Astrocyte (in vitro differentiated cells and primary cell): ENCODE measurements at regions not wholly inside any gene's neighbourhood (a gene's known extent, or its start where the extent isn't known, plus 50 kb on each side); places are given as distances from the start of the nearest gene placed in this dataset.

Experiments
- DNase-seq: peaks from one replicate; pipeline ENCODE4 v3.0.0-alpha.2; 2010; ENCODE audit warnings: low read depth
- FAIRE-seq: peaks from 2 replicates; lab custom pipeline; 2011; peaks lifted over from hg19 to GRCh38; lab: Jason Lieb, UNC
- H2AFZ ChIP-seq: 2 replicates; pipeline ENCODE4 v1.6.0; 2012; ENCODE audit warnings: low read depth, low read length, inconsistent platforms
- H3K27ac ChIP-seq: 2 replicates; pipeline ENCODE4 v1.5.1; 2011; ENCODE audit warnings: low read depth, low read length, inconsistent platforms
- H3K27me3 ChIP-seq: 2 replicates; pipeline ENCODE4 v1.6.0; 2011; ENCODE audit warnings: low read length, inconsistent platforms; ENCODE audit not compliant: insufficient read depth
- H3K36me3 ChIP-seq: 2 replicates; pipeline ENCODE4 v1.5.1; 2011; ENCODE audit warnings: low read length, inconsistent platforms; ENCODE audit not compliant: insufficient read depth
- H3K4me1 ChIP-seq: 2 replicates; pipeline ENCODE4 v1.5.1; 2011; ENCODE audit warnings: low read length, inconsistent platforms; ENCODE audit not compliant: insufficient read depth
- H3K4me2 ChIP-seq: 2 replicates; pipeline ENCODE4 v1.6.0; 2012; ENCODE audit warnings: low read length, inconsistent platforms
- H3K4me3 ChIP-seq: 2 replicates; pipeline ENCODE4 v1.5.1; 2011; ENCODE audit warnings: low read depth, mild to moderate bottlenecking, low read length, inconsistent platforms; ENCODE audit not compliant: insufficient read depth
- H3K79me2 ChIP-seq: 2 replicates; pipeline ENCODE4 v1.6.0; 2012; ENCODE audit warnings: mild to moderate bottlenecking, low read length, inconsistent platforms; ENCODE audit not compliant: insufficient read depth
- H3K9ac ChIP-seq: 2 replicates; pipeline ENCODE4 v1.6.0; 2012; ENCODE audit warnings: mild to moderate bottlenecking, low read length, inconsistent platforms
- H3K9me3 ChIP-seq: 2 replicates; pipeline ENCODE4 v1.5.1; 2012; ENCODE audit warnings: low read depth, mild to moderate bottlenecking, low read length, inconsistent platforms; ENCODE audit not compliant: insufficient read depth
- H4K20me1 ChIP-seq: 2 replicates; pipeline ENCODE4 v1.6.0; 2012; ENCODE audit warnings: low read length, inconsistent platforms; ENCODE audit not compliant: insufficient read depth
- H3K27ac Mint-ChIP-seq: one replicate; pipeline ENCODE4 v1.8.0; 2021; ENCODE audit warnings: mild to moderate bottlenecking, mixed read lengths; ENCODE audit not compliant: unreplicated experiment
- H3K27me3 Mint-ChIP-seq: one replicate; pipeline ENCODE4 v1.8.0; 2021; ENCODE audit warnings: low read depth, mixed read lengths; ENCODE audit not compliant: unreplicated experiment
- H3K36me3 Mint-ChIP-seq: one replicate; pipeline ENCODE4 v1.8.0; 2021; ENCODE audit warnings: low read depth, mixed read lengths; ENCODE audit not compliant: unreplicated experiment
- H3K4me1 Mint-ChIP-seq: one replicate; pipeline ENCODE4 v1.8.0; 2021; ENCODE audit warnings: low read depth, mixed read lengths; ENCODE audit not compliant: unreplicated experiment
- H3K4me3 Mint-ChIP-seq: one replicate; pipeline ENCODE4 v1.8.0; 2021; ENCODE audit warnings: mild to moderate bottlenecking, moderate library complexity, mixed read lengths; ENCODE audit not compliant: unreplicated experiment
- H3K9me3 Mint-ChIP-seq: one replicate; pipeline ENCODE4 v1.8.0; 2021; ENCODE audit warnings: mild to moderate bottlenecking, mixed read lengths; ENCODE audit not compliant: unreplicated experiment
- EZH2 ChIP-seq: IDR thresholded peaks from 2 replicates; pipeline ENCODE4 v1.6.1; 2012; ENCODE audit warnings: mild to moderate bottlenecking, low read length, inconsistent platforms; ENCODE audit not compliant: insufficient read depth
- TF ChIP-seq, protein P1 (sequence below): IDR thresholded peaks from 2 replicates; pipeline ENCODE4 v1.5.1; 2011; ENCODE audit warnings: low read depth, mild to moderate bottlenecking, inconsistent platforms, low read length, moderate library complexity; ENCODE audit not compliant: insufficient read depth

DNA sequence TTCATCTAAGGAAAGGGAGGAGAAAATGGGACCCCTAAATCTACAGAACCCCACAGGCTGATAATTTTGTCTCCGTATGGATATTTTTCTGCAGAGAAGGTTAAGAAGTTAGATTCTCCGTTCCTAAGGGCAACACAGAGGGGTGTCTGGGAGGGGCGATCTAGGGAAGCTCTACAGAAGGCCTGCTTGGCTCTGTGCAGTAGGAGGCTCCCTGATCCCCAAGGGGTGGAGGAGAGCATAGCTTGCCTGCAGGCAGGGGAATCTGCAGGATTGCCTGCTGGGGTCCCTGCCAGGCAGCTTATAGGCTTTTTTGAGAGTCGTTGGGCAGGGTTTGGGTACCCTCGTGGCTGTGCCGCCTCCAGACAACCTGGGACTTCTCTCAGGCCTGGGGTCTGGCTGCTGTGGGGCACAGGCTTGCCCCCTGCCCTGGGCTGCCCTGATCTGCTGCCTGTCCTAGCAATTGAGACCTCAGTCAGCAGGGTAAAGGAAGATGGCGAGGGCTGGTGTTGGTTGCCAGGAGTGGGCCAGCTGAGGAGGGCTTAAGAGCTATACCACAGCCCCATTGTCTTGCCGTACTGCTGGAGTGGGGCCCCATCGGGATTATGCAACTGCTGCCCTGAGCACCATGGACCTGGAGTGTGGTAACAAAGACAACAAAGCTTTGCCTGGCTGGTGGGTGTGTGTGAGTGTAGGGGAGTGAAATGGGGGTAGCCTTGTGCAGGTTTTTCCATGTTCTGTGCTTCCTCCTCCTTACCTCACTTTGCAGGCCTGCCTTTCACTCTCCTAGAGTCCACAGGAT is 74.1 kb downstream of the EFNB1 start:
- Histone ChIP-seq H3K9ac (no peak overlapping the region), H3K4me1 (no peaks in the 10 kb centered on the region), H3K36me3 (no peaks in the 10 kb centered on the region), H3K27me3 (no peaks in the 10 kb centered on the region), H3K79me2 (no peaks in the 10 kb centered on the region), H3K9me3 (no peaks in the 10 kb centered on the region), H4K20me1 (no peaks in the 10 kb centered on the region), H3K4me2 (no peak overlapping the region), H2AFZ (no peak overlapping the region), H3K4me3 (no peak overlapping the region), H3K27ac (no peak overlapping the region)
- Mint-ChIP-seq H3K27ac (no peak overlapping the region), H3K4me1 (no peaks in the 10 kb centered on the region), H3K27me3 (peaks cover 9% of the 10 kb centered on the region), H3K36me3 (no peaks in the 10 kb centered on the region), H3K9me3 (no peaks in the 10 kb centered on the region), H3K4me3 (no peak overlapping the region)
- DNase-seq (no peak), FAIRE-seq (no peak)
- TF ChIP-seq EZH2, result no peak
- TF ChIP-seq, protein P1, sequence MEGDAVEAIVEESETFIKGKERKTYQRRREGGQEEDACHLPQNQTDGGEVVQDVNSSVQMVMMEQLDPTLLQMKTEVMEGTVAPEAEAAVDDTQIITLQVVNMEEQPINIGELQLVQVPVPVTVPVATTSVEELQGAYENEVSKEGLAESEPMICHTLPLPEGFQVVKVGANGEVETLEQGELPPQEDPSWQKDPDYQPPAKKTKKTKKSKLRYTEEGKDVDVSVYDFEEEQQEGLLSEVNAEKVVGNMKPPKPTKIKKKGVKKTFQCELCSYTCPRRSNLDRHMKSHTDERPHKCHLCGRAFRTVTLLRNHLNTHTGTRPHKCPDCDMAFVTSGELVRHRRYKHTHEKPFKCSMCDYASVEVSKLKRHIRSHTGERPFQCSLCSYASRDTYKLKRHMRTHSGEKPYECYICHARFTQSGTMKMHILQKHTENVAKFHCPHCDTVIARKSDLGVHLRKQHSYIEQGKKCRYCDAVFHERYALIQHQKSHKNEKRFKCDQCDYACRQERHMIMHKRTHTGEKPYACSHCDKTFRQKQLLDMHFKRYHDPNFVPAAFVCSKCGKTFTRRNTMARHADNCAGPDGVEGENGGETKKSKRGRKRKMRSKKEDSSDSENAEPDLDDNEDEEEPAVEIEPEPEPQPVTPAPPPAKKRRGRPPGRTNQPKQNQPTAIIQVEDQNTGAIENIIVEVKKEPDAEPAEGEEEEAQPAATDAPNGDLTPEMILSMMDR, result no peak

- Histone ChIP-seq H3K27me3 (no peaks in the 10 kb centered on the region), H3K79me2 (no peaks in the 10 kb centered on the region), H3K4me2 (no peak overlapping the region), H3K9ac (no peak overlapping the region), H3K4me1 (no peaks in the 10 kb centered on the region), H3K9me3 (no peaks in the 10 kb centered on the region), H3K4me3 (no peak overlapping the region), H3K36me3 (no peaks in the 10 kb centered on the region), H3K27ac (no peak overlapping the region), H2AFZ (no peak overlapping the region), H4K20me1 (no peaks in the 10 kb centered on the region)
- FAIRE-seq (no peak), DNase-seq (no peak)
- H3K4me3 Mint-ChIP-seq, result no peak overlapping the region
- H3K9me3 Mint-ChIP-seq, result no peaks in the 10 kb centered on the region
- H3K4me1 Mint-ChIP-seq, result no peaks in the 10 kb centered on the region
- peaks cover 8% of the 10 kb centered on the region for H3K27me3 Mint-ChIP-seq
- no peak overlapping the region for H3K27ac Mint-ChIP-seq
- no peak for TF ChIP-seq EZH2
- TF ChIP-seq, protein P1, result no peak
- no peaks in the 10 kb centered on the region for H3K36me3 Mint-ChIP-seq
Measured at GRCh38 chrX:68901519-68901918, 72.7 kb downstream of the EFNB1 start.

DNA sequence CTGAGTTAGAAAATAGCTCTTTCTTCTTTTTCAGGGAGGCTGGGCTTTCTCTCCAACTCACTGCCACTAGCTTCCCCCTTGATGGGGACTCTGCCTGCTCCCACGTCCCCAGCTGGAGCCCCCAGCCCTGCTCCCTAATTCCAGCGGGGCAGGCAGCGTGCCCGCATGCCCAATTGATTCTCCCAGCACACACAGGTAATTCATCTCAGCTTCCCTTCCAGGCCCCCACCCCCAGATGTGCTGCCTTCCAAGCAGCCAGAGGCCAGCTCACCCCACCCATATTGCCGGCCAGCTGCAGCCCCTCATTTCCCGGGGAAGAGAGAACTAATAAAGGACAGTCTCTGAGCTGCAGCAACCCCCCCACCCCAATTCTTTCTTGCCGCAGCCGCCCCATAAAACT is 69.8 kb downstream of the EFNB1 start:
- no peaks in the 10 kb centered on the region for H3K9me3 Mint-ChIP-seq
- DNase-seq (no peak), FAIRE-seq (no peak)
- H3K9ac ChIP-seq, result no peak overlapping the region
- no peak overlapping the region for H3K27ac Mint-ChIP-seq
- H3K4me1 ChIP-seq, result peaks cover 13% of the 10 kb centered on the region
- H3K9me3 ChIP-seq, result no peaks in the 10 kb centered on the region
- H3K36me3 ChIP-seq, result no peaks in the 10 kb centered on the region
- H4K20me1 ChIP-seq, result no peaks in the 10 kb centered on the region
- H3K4me1 Mint-ChIP-seq, result no peaks in the 10 kb centered on the region
- no peak overlapping the region for H2AFZ ChIP-seq
- no peaks in the 10 kb centered on the region for H3K79me2 ChIP-seq
- no peak overlapping the region for H3K4me3 ChIP-seq
- TF ChIP-seq, protein P1, result no peak
- no peak for TF ChIP-seq EZH2
- H3K27me3 Mint-ChIP-seq, result peaks cover 12% of the 10 kb centered on the region
- no peak overlapping the region for H3K4me3 Mint-ChIP-seq
- H3K36me3 Mint-ChIP-seq, result no peaks in the 10 kb centered on the region
- no peak overlapping the region for H3K27ac ChIP-seq
- H3K27me3 ChIP-seq, result no peaks in the 10 kb centered on the region
- H3K4me2 ChIP-seq, result no peak overlapping the region
